NOMO-1 (cell line): ENCODE measurements at regions not wholly inside any gene's neighbourhood (a gene's known extent, or its start where the extent isn't known, plus 50 kb on each side); places are given as distances from the start of the nearest gene placed in this dataset.
"Not testable (repeated sequence)": the region's sequence is repeated elsewhere in the genome, so short reads cannot be mapped to it uniquely, and the experiment has no call there.

ENCODE experiments used
- DNase-seq, 2 experiments: peaks; one replicate each; lab custom pipeline; 2025; ENCODE audit not compliant: unreplicated experiment in 2 of 2; lab: John Stamatoyannopoulos, UW

GRCh38 chr17:64730023-64730422 is 67.9 kb upstream of the SMURF2 start:
- not testable (repeated sequence) for DNase-seq

GRCh38 chr17:64729201-64729600 is 67.1 kb upstream of the SMURF2 start:
- DNase-seq = no peak

- DNase-seq = no peak
Observed at GRCh38 chr17:64728041-64728695, 66.1 kb upstream of the SMURF2 start.

- not testable (repeated sequence) for DNase-seq
Observed at GRCh38 chr17:64726025-64726424, 63.9 kb upstream of the SMURF2 start.

DNA sequence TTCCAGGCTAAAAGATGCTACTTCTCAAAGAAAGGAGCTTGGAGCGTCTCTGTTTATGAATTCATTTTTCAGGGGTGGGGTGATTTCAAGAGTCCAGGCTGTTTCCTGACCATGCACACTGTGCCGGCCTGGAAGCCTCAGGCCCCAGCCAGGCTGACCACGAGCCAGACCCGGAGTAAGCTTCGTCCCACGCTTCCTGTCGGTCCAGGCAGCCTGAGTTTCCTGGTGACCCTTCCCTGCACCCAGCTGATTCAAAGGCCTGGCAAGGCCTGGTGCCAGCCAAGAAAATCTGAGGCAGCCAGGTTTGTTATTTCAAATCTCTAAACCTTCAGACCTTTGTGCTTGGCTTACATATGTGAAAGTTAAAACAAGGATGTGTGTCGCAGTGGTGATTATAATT is 62.1 kb upstream of the SMURF2 start:
- not testable (repeated sequence) for DNase-seq

GRCh38 chr17:64723781-64724180 is 61.7 kb upstream of the SMURF2 start:
- DNase-seq = no peak

DNA sequence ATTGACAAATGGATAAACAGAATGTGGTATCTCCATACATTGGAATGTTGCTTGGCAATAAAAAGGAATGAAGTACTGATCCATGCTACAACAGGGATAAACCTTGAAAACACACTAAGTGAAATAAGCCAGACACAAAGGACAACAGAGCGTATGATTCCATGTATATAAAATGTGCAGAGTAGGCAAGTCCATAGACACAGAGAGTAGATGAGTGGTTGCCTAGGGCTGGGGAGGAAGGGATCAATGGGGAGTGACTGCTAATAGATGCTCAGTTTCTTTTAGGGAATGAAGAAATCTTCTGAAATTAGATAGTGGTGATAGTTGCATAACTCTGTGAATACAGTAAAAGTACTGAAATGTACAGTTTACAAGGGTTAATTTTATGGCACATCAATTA is 59.4 kb upstream of the SMURF2 start:
- DNase-seq = not testable (repeated sequence)

DNA sequence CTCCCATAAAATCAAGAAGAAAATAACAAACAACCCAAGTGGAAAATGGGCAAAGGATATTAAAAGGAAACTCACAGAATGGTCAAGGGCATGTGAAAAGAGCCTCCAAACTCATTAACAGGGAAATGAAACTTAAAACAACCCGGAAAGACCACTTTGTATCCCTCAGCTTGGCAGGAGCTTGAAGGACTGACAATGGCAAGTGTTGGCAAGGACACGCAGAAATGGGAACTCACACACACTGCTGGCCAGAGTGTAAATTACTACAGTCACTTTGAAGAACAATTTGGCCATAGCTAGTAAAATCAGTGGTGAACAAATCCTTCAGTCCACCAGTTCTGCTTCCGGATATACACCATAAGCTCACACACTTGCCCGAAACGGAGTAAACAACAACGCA is 58.1 kb upstream of the SMURF2 start:
- peak in 1 of 2 experiments; percentile 45 for DNase-seq

DNA sequence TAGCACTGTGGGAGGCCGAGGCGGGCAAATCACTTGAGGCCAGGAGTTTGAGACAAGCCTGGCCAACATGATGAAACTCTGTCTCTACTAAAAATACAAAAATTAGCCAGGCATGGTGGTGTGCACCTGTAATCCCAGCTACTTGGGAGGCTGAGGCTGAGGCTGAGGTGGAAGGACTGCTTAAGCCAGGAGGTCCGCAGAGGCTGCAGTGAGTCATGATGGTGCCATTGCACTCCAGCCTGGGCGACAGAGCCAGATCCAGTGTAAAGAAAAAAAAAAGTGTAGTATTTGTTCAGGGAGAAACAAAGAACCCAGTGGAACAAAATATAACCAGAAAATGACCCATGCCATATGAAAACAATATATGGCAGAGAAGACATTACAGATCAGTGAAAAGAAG is 57.4 kb upstream of the SMURF2 start:
- not testable (repeated sequence) for DNase-seq

DNA sequence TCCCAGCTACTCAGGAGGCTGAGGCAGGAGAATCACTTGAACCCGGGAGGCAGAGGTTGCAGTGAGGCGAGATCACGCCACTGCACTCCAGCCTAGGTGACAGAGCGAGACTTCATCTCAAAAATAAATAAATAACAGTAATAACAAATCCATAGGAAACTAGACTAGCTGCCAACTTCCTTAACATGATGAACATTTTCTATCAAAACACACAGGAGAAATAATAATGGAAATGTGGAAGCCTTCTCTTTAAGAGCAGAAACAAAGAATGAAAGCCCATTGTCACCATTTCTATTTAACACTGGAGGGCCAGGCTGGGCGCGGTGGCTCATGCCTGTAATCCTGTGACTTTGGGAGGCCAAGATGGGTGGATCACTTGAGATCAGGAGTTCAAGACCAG is 56.7 kb upstream of the SMURF2 start:
- not testable (repeated sequence) for DNase-seq

- no peak for DNase-seq
Observed at GRCh38 chr17:64718058-64718457, 56.0 kb upstream of the SMURF2 start.

GRCh38 chr17:64716496-64716895 is 54.4 kb upstream of the SMURF2 start:
- not testable (repeated sequence) for DNase-seq

GRCh38 chr17:64713786-64714185 is 51.7 kb upstream of the SMURF2 start:
- peak; percentile 30 to 44 for DNase-seq

DNA sequence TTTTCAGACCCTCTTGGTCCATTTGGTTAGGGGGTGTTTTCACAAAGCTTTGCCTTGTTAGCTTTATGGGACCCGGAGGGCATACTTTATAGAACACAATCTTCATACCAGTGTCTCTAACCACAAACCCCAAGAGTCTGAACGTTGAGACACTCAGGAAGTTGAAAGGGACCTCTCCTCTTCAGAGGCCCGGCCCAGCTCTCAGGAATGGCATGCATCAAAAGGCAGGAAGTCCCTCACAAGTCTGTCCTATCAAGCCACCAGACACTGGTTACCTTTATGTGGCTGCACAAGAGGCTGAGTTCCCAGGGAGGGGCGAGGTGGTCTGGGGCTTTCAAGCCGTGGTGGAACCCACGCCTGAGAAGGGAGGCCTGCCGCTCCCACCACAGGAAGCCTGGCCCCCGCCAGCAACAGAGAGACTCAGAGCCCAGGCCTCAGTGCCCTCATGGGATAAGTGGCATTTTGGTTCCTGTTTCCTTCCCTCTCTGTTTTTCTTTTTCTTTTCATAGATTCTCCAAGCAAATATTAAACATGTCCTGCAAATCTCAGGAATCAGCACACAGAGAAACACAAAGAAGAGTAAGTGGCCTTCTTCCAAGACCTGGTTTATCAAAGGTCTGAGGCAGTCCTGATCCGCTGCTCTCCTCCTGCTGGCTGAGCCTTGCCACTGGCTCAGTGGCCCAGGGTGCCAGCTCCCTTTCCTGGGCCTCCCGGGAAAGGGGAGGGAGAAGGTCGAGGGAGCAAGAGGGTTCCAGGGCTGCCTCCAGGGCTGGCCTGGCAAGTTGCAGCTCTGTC is 50.6 kb upstream of the SMURF2 start:
- peak in 1 of 2 experiments; percentile 7 for DNase-seq
